Right atrium auricular region (tissue), 2 donors: ENCODE measurements at regions not wholly inside any gene's neighbourhood (a gene's known extent, or its start where the extent isn't known, plus 50 kb on each side); places are given as distances from the start of the nearest gene placed in this dataset.

Experiments
- DNase-seq: peaks from one replicate; pipeline ENCODE4 v3.0.0-alpha.2; 2019; ENCODE audit warnings: low spot score
- H3K27ac ChIP-seq, 2 donors: fragments of 200-600 bp; sonication (generic); 1 replicate in 1 of 2; 2 replicates in 1 of 2; pipeline ENCODE4 v1.5.1; 2016 to 2019
- H3K27me3 ChIP-seq, 2 donors: fragments of 200-600 bp; sonication (generic); one replicate each; pipeline versions ENCODE4 v1.5.1 to v1.6.0; 2017 to 2019
- H3K36me3 ChIP-seq: fragments of 200-600 bp; sonication (generic); one replicate; pipeline ENCODE4 v1.5.1; 2016
- H3K4me1 ChIP-seq, 2 donors: fragments of 200-600 bp; sonication (generic); one replicate each; pipeline versions ENCODE4 v1.5.1 to v1.6.0; 2017 to 2019
- H3K4me3 ChIP-seq, 2 donors: fragments of 200-600 bp; sonication (generic); 1 replicate in 1 of 2; 2 replicates in 1 of 2; pipeline ENCODE4 v1.5.1; 2017 to 2019; ENCODE audit warnings: mild to moderate bottlenecking in 1 of 2, moderate library complexity in 1 of 2
- H3K9me3 ChIP-seq, 2 donors: fragments of 200-600 bp; sonication (generic); one replicate each; pipeline ENCODE4 v1.5.1; 2019
- CTCF ChIP-seq, 2 donors: fragments of 200-600 bp; sonication (generic); IDR thresholded peaks; one replicate each; pipeline ENCODE4 v1.5.1; 2019; ENCODE audit warnings: antibody characterized with exemption in 2 of 2

GRCh38 chr10:32132357-32132946 lies 76.2 kb upstream of the KIF5B start:
- TF ChIP-seq CTCF (IDR thresholded peaks at IDR 0.05), result no peak
- Histone ChIP-seq H3K9me3 (no peaks in the 10 kb centered on the region), H3K4me3 (no peak overlapping the region), H3K27me3 (no peaks in the 10 kb centered on the region), H3K4me1 (no peaks in the 10 kb centered on the region), H3K27ac (no peak overlapping the region), H3K36me3 (no peaks in the 10 kb centered on the region)
- DNase-seq, result no peak

- DNase-seq, result no peak
- H3K27ac ChIP-seq, result no peak overlapping the region
- H3K36me3 ChIP-seq, result no peaks in the 10 kb centered on the region
- no peak for TF ChIP-seq CTCF (IDR thresholded peaks at IDR 0.05)
- H3K4me1 ChIP-seq, result no peaks in the 10 kb centered on the region
- H3K27me3 ChIP-seq, result no peaks in the 10 kb centered on the region
- H3K9me3 ChIP-seq, result no peaks in the 10 kb centered on the region
- H3K4me3 ChIP-seq, result no peak overlapping the region
Measured at GRCh38 chr10:32131388-32131787, 75.2 kb upstream of the KIF5B start.

GRCh38 chr10:32130788-32131187 lies 74.6 kb upstream of the KIF5B start:
- H3K27me3 ChIP-seq, result no peaks in the 10 kb centered on the region
- no peaks in the 10 kb centered on the region for H3K36me3 ChIP-seq
- no peak overlapping the region for H3K27ac ChIP-seq
- DNase-seq, result no peak
- no peaks in the 10 kb centered on the region for H3K4me1 ChIP-seq
- H3K4me3 ChIP-seq, result no peak overlapping the region
- TF ChIP-seq CTCF (IDR thresholded peaks at IDR 0.05), result no peak
- no peaks in the 10 kb centered on the region for H3K9me3 ChIP-seq

- H3K27ac ChIP-seq, result no peak overlapping the region
- H3K4me3 ChIP-seq, result no peak overlapping the region
- TF ChIP-seq CTCF (IDR thresholded peaks at IDR 0.05), result no peak
- no peaks in the 10 kb centered on the region for H3K36me3 ChIP-seq
- H3K27me3 ChIP-seq, result no peaks in the 10 kb centered on the region
- H3K9me3 ChIP-seq, result no peaks in the 10 kb centered on the region
- no peak for DNase-seq
- no peaks in the 10 kb centered on the region for H3K4me1 ChIP-seq
Measured at GRCh38 chr10:32125023-32125422, 68.8 kb upstream of the KIF5B start.

- no peaks in the 10 kb centered on the region for H3K36me3 ChIP-seq
- H3K9me3 ChIP-seq, result no peaks in the 10 kb centered on the region
- no peaks in the 10 kb centered on the region for H3K4me1 ChIP-seq
- TF ChIP-seq CTCF (IDR thresholded peaks at IDR 0.05), result no peak
- H3K27me3 ChIP-seq, result no peaks in the 10 kb centered on the region
- DNase-seq, result no peak
- H3K27ac ChIP-seq, result no peak overlapping the region
- H3K4me3 ChIP-seq, result no peak overlapping the region
Measured at GRCh38 chr10:32123021-32123420, 66.8 kb upstream of the KIF5B start.

GRCh38 chr10:32121648-32122047 lies 65.4 kb upstream of the KIF5B start:
- Histone ChIP-seq H3K27me3 (no peaks in the 10 kb centered on the region), H3K36me3 (no peaks in the 10 kb centered on the region), H3K9me3 (no peaks in the 10 kb centered on the region), H3K27ac (no peak overlapping the region), H3K4me3 (no peak overlapping the region), H3K4me1 (no peaks in the 10 kb centered on the region)
- DNase-seq, result no peak
- no peak for TF ChIP-seq CTCF (IDR thresholded peaks at IDR 0.05)
